GM21423 (cell line): ENCODE measurements at regions not wholly inside any gene's neighbourhood (a gene's known extent, or its start where the extent isn't known, plus 50 kb on each side); places are given as distances from the start of the nearest gene placed in this dataset.
A peak's percentile ranks its signal among the peaks of the same experiment; 100 is the strongest.
"Not testable (repeated sequence)": the region's sequence is repeated elsewhere in the genome, so short reads cannot be mapped to it uniquely, and the experiment has no call there.

Experiments
- ATAC-seq: cut with Tn5 transposase; IDR thresholded peaks from one replicate; pipeline ENCODE4 v1.9.1; 2021; ENCODE audit warnings: mild to moderate bottlenecking, moderate library complexity; ENCODE audit not compliant: unreplicated experiment

DNA sequence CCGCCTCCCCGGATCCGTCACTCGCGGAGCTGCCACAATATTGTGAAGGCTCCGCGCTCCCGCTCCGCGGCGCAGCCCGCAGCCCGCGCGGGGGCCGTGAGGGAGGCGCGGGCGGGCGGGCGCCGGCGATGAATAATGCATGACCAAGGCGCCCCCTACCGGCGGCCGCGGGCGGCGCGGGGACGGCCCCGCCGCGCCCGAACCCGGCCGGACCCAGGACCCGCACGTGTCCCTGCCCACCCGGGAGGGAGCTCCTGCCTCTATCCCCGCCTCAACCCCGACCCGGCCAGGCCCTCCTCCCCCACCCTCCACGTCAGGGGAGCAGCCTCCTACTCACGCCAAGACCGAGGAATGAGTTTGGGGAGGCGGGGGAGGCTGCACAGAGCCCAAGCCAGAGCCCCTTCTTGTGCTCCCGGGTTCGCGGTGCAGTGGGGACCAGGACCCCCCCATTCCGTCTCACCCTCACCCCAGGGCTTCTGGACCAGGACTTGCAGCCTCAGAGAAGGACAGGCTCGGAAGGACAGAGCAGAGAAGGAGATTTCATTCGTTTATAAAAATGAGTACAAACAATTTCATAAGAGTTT, 70.8 kb upstream of the CASZ1 start:
- peak; percentile 52 for ATAC-seq

DNA sequence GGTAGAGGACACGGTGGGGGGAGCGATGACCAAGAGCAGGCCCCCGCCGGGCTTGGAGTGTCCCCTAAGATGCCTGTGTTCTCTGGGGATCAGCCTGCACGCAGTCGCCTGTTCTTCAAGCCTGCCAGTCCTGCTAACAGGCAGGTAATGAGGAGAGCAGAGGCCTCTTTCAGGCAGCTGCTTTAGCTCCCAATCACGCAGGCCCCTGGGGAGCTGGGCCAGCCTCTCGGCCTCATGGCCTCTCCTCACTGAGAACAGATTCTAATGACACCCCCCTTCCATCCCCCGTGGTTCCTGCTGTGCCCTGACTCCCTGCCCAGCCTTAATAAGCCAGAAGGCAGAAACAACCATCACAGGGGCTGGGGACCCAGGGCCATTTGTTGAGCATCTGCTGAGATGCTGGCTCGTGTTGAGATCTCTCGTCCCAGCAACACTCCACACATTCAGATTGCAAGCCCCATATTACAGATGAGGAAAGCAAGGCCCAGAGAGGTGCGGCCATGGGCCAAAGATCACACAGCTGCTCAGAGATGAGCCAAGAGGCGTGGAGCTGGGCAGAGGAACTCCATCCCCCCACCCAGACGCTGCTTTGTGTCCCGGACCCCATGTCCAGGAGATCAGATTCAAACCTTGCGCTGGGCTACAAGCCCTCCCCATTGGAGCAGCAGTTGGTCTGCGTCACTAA, 71.6 kb upstream of the CASZ1 start:
- ATAC-seq = no peak

DNA sequence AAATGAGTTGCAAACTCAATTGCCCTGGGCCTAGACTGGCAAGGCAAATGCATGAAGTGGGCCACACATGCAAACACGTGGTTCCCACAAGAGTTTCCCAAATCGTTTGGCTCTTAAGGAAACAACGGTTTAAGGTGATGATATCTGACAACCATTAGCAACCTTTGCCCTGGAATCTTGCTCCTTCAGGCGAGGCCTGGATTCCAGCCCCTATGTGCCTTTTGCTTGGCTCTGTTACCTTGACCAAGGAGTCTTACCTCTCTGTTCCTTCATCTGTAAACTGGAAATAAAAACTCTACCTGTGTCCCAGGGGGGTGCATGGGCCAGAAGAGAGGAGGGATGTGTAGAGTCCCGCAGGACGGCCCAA, 72.1 kb upstream of the CASZ1 start:
- no peak for ATAC-seq

DNA sequence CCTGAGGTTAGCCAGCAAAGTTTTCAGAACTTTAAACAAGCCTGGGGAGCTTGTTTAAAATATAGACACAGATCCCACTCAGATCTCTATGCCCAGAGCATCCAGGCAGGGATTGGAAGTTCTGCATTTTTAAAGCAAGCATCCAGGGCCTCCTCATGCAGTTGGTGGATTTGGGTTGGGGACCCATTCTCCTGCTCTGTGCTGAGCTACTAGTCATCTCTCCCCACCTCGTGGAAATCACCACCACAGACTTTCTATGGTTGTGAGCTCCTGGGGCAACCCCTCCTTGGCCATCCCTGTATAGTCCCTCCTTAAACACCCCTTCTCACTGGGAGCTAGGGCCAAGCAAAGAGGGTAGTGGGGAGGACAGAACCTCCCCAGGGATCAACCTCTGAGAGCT, 73.5 kb upstream of the CASZ1 start:
- no peak for ATAC-seq

DNA sequence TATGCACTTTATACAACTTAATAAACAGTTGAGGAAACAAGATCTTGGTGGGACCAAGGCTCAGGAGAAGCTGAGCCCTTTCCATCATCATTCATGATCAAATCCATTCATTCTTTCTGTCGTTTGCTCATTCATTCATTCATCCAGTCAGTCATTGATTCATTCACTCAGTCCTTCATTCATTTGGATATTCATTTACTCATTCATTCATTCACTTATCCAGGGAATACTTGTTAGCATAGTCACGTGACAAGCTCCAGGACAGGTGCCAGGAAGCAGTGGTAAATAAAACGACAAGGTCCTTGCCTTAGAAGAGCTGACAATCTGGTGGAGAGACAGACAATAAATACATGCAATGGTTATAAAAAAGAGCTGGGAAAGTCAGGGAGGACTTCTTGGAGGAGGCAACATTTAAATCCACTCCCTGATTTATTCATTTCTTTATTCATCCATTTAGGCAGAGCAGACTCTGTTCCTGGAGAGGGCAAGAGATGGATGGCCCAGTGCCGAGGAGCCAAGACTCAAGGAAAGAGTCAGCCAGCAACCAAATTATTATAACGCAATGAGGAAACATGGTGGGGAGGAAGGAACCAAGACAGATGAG, 74.1 kb upstream of the CASZ1 start:
- ATAC-seq = no peak

DNA sequence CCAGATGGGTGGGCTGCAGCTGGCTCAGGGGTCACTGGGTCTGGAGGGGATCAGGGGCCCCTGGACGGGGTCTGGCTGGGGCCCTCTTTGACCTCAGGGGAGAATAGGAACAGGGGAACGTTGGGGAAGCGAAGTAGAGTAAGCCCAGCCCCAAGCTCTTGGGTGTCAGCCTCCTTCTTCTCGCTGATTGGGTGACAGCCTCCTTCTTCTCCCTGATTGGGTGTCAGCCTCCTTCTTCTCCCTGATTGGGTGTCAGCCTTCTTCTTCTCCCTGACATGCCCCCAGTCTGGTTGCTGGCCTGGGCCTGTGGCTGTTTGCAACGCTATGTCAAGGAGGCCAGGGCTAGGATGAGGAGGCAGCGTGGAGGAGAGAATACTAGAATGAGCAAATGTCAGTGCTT, 76.7 kb upstream of the CASZ1 start:
- no peak for ATAC-seq

DNA sequence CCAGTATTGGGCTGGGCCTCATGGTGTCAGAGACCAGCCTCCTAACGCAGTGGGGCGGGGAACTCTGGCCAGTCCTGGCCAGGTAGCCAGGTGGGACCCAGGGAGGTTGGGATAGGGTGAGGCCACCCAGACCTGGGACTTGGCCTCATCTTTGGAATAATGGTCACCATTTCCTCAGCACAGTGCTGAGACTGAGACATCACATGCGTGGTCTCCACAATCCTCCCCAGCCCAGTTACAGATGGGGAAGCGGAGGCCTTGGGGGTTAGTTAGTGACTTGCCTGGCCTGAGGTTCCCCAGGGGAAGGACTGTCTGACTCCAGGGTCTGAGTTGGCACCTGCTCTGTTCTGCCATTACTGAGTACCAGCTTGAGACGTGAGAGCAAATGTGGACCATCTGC, 77.9 kb upstream of the CASZ1 start:
- ATAC-seq = no peak

DNA sequence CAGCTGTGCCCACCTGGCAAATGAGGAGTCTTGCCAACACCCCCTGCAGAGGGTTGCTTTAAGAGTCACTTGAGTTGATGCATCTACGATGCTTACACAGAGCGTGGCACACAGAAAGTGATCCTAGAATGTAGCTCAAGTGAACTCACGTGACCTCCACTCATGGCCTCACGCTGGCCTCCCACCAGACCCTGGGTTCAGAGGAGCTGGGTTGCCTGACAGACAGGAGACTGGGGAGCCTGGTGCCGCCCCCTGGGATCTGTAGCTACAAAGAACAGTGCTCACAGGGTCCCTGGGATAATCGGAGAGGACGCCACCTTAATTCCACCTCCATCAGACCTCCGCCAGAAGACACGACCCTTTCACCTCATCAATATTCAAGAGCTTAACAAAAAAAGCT, 81.4 kb upstream of the CASZ1 start:
- ATAC-seq = no peak

DNA sequence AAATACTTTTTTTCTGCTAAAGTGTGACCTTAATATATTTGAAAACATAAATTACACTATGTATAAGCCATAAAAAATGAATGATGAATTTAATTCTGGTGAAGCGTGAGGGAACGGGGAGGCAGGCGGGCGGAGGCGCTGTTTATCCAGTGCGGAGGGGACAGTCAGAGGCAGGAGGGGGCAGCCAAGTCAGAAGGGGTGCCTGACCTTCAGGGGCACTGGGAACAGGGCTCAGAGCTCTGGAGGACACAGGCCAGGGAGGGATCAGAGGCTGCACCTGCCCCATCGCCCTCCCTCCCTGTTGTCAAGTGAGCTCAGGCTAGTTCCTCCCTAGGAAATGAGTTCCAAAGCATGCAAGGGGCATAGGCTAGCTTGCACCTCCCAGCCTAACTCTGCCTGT, 82.0 kb upstream of the CASZ1 start:
- ATAC-seq = no peak

DNA sequence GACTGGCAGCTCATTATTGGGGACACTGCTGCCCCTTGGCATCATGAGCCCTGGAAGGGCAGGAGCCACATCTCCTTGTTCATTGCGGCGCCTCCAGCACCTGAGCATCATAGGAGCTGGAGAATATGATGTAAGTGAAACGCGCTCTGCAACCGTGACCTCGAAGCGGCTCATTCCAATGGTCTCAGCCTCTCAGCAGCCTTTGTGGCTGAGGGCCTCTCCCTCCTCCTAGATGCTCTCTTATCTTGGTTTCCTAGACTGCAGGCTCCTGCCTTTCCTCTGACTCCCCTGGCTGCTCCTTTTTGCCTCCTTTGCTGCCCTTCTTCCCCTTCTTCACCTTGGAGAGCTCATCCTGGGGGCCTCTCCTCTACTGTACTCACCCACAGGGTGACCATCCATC, 83.6 kb upstream of the CASZ1 start:
- no peak for ATAC-seq

DNA sequence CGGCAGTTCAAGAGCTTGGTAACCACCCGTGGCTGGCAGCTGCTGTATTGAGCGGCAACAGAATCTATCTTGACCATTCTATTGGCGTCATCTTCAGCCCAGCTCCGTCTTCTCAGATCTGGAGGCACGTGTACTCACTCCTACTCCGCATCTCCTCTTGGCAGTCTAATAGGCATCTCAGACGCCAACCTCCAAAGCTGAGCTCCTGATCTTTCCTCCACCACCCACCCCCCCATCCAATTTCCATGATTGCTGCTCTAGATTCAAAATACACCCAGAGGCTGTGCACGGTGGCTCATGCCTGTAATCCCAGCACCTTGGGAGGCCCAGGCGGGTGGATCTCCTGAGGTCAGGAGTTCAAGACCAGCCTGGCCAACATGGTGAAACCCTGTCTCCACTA, 84.6 kb upstream of the CASZ1 start:
- no peak for ATAC-seq

DNA sequence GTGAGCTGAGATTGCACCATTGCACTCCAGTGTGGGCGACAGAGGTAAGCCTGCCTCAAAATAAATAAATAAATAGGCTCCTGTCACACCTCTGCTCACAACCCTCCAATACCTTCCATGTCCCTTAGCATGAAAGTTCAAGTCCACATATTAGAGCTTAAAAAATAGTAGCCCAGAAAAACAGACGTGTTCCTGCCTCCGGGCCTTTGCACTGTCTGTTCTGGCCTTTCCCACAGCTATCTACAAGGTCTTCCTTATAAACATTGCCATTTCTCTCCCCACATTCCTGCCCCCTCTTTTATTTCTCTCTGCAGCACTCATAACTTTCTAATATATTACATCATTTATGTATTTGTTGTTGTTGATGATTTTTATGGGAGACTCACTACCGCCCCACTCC, 85.6 kb upstream of the CASZ1 start:
- ATAC-seq = no peak

DNA sequence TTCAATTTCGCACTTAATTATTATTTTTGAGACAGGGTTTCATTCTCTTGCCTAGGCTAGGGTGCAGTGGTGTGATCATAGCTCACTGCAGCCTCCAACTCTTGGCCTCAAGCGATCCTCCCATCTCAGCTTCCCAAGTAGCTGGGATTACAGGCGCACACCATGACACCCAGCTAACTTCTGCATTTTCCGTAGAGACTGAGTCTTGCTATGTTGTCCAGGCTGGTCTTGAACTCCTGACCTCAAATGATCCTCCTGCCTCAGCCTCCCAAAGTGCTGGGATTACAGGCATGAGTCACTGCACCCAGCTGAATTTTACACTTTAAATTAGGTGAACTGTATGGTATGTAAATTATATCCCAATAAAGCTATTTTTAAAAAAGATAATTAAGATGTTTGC, 90.6 kb upstream of the CASZ1 start:
- ATAC-seq = not testable (repeated sequence)

DNA sequence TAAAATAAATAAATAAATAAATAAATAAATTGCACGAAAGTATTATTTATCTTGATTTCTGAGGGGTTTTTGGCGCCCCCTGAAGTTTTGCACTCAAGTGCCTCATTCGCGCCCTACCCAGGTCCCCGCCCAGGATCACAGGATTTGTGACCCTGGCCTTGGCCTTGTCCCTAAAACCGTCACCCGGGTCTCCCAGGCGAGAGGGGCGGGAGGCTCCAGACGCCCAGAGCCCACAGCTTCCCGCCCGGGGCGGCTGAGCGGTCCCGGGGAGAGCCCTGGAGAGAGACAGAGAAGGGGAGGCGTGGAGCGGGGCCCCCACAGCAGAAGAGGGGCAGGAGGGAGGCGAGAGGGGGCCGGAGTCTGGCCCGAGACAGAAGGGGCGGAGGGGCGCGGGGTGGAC, 91.8 kb upstream of the CASZ1 start:
- no peak for ATAC-seq

DNA sequence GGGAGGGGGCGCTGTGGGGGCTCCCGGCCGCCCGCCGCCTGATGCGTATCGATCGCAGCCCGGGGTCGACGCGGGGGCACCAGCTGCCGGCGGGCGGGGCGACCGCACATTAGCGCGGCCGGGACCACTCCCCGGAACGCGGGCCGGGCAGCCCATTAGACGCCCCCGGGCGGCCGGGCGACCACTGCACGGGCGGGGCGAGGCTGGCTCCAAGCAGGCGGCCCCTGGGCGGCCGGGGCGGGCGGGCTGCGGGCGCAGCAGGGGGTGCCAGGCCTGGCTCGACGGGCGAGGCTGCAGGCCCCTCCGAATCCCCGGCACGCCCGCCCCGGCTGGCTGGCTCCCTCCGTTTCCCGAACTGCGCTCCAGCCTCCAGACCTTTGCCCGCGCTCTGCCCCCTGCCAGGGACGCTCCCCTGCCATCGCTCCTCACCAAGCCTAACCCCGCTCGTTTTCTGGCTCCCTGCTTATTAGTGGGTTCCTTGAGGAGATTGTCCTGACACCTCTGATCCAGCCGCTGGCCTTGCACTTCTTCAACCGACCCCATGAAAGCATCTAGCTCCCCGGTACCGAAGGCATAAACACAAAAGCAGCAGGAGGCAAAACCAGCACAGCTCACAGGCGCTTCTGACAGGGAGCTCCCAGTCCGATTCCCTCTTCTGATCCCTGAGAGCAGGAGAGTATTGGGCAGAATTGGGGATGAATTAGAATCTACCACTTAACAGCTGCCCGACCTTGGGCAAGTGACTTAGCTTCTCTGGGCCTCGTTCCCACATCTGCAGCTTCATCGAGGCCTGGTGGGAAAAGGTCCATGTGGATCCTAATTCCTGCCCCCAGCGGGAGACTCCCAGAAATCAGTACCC, 92.6 kb upstream of the CASZ1 start:
- no peak for ATAC-seq

DNA sequence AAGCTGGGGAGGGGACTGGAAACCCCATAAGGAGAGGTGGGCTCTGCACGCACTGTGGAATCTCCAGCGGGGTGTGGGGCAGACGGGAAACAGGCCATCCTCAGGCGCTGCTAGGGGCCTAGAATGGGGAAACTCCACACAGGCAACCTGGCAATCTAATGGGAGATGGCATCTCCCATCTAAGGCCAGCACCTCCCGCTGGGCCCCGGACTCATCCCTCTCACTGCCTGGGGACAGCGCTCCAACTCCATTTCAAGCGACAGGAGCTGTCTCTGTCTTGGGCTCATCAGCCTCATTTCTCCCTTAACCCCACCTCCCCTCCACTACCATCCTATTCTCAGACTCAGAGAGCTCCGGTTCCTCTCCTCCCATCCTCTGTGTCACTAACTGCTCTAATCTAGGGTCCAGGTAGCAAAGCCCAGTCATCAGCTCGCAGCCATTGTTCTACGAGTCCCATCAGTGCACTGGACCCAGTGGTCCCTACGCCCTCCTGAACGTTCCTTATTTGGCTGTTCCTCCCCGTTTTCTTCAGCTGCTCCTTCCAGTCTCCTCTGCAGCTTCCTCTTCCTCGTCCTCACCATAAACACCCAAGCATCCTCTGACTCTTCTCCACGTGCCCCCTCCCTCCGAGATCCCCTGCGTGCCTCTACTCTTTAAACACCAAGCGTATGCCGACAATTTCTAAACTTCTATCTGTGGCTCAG, 93.4 kb upstream of the CASZ1 start:
- no peak for ATAC-seq

DNA sequence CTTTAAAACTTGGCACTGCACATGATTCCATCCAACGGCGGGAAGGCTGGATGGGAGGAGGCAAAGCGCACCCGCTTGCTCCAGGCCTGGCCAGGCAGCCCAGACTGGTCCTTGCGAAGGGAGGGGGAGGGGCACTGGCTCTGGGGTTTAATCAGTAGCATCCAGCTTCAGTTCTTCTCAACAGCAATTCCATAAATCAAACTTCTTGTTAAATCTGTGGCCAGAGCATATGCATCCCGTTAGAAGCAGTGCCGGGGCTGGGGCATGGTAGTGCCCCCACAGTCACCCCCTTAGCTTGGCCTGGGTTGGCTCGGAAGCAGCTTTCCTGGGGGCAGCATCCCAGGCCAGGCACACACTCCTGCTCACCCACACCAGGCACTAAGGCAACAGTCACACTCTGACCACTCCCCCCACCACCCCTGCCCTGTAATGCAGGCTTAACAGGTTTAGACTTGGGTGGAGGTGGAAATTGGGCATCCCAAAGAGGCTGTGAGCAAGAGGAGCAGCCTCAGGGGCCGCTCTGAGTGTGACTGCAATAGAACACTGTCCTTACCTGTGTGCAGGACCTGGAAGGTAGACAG, 94.1 kb upstream of the CASZ1 start:
- ATAC-seq = no peak

DNA sequence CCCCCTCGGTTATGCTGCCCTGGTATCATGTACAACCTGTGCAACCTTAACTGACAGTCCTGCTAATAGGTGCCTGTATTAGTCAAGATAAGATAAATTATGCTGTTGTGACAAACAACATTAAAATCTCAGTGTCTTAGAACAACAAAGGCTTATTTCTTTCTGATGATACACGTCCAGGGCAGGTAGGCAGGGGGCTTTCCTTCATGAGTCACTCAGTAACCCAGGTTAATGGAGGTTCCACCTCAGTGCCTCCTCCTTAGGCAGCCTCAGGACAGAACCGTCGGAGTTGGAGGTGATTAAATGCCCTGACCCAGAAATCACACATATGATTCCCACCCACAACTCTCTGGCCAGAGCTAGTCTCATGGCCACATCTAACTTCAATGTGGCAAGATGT, 94.6 kb upstream of the CASZ1 start:
- no peak for ATAC-seq

DNA sequence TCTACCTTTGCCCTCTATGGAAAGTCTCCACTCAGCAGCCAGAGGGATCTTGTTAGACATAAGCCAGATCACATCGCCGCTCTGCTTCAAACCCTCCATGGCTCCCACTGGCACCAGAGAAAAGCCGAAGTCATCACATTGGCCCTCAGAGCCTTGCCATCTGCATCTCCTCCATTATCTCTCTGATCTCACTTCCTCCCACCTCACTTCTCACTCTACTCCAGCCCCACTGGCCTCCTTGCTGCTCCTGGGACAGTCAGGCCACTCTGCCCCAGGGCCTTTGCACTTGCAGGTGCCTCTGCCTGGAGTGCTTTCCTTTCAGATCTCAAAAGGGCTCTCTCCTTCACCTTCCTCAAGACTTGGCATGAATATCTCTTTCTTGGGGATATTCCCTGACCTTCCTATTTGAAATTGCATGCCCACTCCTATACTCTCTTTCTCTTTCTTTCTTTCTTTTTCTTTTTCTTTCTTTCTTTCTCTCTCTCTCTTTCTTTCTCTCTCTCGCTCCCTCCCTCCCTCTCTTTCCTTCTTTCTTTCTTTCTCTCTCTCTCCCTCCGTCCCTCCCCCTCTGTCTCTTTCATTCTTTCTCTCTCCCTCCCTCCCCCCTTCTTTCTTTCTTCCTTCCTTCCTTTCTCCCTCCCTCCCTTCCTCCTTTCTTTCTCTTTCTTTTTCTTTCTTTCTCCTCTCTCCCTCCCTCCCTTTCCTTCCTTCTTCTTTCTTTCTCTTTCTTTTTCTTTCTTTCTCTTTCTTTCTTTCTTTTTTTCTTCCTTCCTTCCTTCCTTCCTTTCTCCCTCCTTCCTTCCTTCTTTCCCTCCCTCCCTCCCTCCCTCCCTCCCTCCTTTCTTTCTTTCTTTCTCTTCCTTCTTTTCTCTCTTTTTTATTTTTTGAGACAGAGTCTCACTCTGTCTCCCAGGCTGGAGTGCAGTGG, 96.0 kb upstream of the CASZ1 start:
- ATAC-seq = no peak

DNA sequence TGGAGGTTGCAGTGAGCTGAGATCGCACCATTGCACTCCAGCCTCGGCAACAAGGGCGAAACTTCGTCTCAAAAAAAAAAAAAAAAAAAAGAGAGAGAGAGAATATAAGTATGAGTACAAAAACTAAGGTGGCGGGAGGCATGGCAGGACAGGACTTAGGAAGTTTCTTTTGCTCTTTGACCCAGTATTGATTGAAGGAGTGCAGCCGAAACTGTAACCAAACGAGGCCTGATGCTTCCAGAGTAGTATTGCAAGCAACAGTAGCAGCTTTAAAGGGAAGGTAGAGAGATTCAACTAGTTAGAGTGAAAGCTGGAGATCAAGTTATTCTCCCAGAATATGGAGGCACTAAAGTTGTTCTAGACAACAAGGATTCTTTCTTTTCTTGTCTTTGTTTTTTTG, 99.2 kb upstream of the CASZ1 start:
- no peak for ATAC-seq
